Panc1 (cell line): ENCODE measurements at regions not wholly inside any gene's neighbourhood (a gene's known extent, or its start where the extent isn't known, plus 50 kb on each side); places are given as distances from the start of the nearest gene placed in this dataset.

Experiments
- ATAC-seq: fragments of 200-7000 bp; cut with Tn5 transposase; 2 replicates; pipeline ENCODE4 v1.9.1; 2020; ENCODE audit warnings: mild to moderate bottlenecking, moderate library complexity
- BruUV-seq: library from RNA; stranded (reverse); fragments of 400-500 nt; replicated peaks from 2 replicates; lab custom pipeline; 2021; lab: Mats Ljungman, UMichigan
- CTCF ChIA-PET: fragments of 300-600 bp; sonication (Branson Sonifier 250); formaldehyde crosslinking; loops from one replicate; lab custom pipeline; 2022; ENCODE audit warnings: antibody characterized with exemption; lab: Charles Lee
- POLR2A ChIA-PET: fragments of 300-600 bp; sonication (Branson Sonifier 250); formaldehyde crosslinking; loops from one replicate; lab custom pipeline; 2022; ENCODE audit warnings: antibody characterized with exemption; lab: Charles Lee
- DNase-seq: peaks from one replicate; pipeline ENCODE4 v3.0.0-alpha.2; 2010; ENCODE audit warnings: low read depth, low spot score
- H3K27ac ChIP-seq: 2 replicates; pipeline ENCODE4 v1.5.1; 2011; ENCODE audit warnings: mild to moderate bottlenecking, low read length, inconsistent platforms
- H3K27me3 ChIP-seq: fragments of 200-500 bp; sonication (Bioruptor generic); 2 replicates; pipeline ENCODE4 v1.6.0; 2014; ENCODE audit warnings: low read length, inconsistent platforms; ENCODE audit not compliant: control insufficient read depth, insufficient read depth
- H3K36me3 ChIP-seq: fragments of 200-500 bp; sonication (Bioruptor generic); 2 replicates; pipeline ENCODE4 v1.5.1; 2014; ENCODE audit warnings: inconsistent platforms, mild to moderate bottlenecking, low read length, moderate library complexity; ENCODE audit not compliant: control insufficient read depth, insufficient read depth
- H3K4me1 ChIP-seq: 2 replicates; pipeline ENCODE4 v1.5.1; 2011; ENCODE audit warnings: inconsistent platforms, mild to moderate bottlenecking, low read length, moderate library complexity; ENCODE audit not compliant: control insufficient read depth, insufficient read depth
- H3K4me3 ChIP-seq, 2 experiments: 2 replicates each; pipeline ENCODE4 v1.5.1; 2011 to 2012; ENCODE audit warnings: low read depth in 2 of 2, low read length in 2 of 2, mild to moderate bottlenecking in 2 of 2, inconsistent platforms in 1 of 2, moderate library complexity in 1 of 2
- H3K9me3 ChIP-seq: fragments of 200-500 bp; sonication (Bioruptor generic); 2 replicates; pipeline ENCODE4 v1.5.1; 2014; ENCODE audit warnings: low read depth, mild to moderate bottlenecking, inconsistent platforms, low read length, moderate library complexity; ENCODE audit not compliant: control insufficient read depth, insufficient read depth
- POLR2AphosphoS5 ChIP-seq: IDR thresholded peaks from 2 replicates; pipeline ENCODE4 v1.6.1; 2012; ENCODE audit warnings: mild to moderate bottlenecking, low read depth, low read length, moderate library complexity
- SIN3A ChIP-seq: IDR thresholded peaks from 2 replicates; pipeline ENCODE4 v1.6.1; 2012; ENCODE audit warnings: low read depth, mild to moderate bottlenecking, low read length, moderate library complexity, borderline replicate concordance; ENCODE audit not compliant: insufficient read depth
- TCF7L2 ChIP-seq: IDR thresholded peaks from 2 replicates; pipeline ENCODE4 v1.6.1; 2011; ENCODE audit warnings: mild to moderate bottlenecking, low read depth, low read length, inconsistent platforms
- in situ Hi-C: cut with HindIII; loops from 2 replicates; pipeline ENCODE4 v1.10.0; 2016; ENCODE audit warnings: low sequenced_read_pairs, low pct_unique_long_range_greater_than_20kb
- intact Hi-C: fragments of 100-400 bp; cut with micrococcal nuclease; formaldehyde crosslinking; loops from one replicate; pipeline ENCODE4 v1.10.0; 2022; ENCODE audit not compliant: unreplicated experiment
- TF ChIP-seq, protein P1 (sequence below), 2 experiments: IDR thresholded peaks; 2 replicates each; pipeline ENCODE4 v1.6.1; 2011 to 2012; ENCODE audit warnings: low read depth in 2 of 2, control low read depth in 1 of 2, low read length in 1 of 2, mild to moderate bottlenecking in 1 of 2, moderate library complexity in 1 of 2; ENCODE audit not compliant: insufficient read depth in 1 of 2
- TF ChIP-seq, protein P2 (sequence below): fragments of 450-650 bp; IDR thresholded peaks from 2 replicates; pipeline ENCODE4 v1.5.1; 2017; ENCODE audit warnings: mild to moderate bottlenecking

DNA sequence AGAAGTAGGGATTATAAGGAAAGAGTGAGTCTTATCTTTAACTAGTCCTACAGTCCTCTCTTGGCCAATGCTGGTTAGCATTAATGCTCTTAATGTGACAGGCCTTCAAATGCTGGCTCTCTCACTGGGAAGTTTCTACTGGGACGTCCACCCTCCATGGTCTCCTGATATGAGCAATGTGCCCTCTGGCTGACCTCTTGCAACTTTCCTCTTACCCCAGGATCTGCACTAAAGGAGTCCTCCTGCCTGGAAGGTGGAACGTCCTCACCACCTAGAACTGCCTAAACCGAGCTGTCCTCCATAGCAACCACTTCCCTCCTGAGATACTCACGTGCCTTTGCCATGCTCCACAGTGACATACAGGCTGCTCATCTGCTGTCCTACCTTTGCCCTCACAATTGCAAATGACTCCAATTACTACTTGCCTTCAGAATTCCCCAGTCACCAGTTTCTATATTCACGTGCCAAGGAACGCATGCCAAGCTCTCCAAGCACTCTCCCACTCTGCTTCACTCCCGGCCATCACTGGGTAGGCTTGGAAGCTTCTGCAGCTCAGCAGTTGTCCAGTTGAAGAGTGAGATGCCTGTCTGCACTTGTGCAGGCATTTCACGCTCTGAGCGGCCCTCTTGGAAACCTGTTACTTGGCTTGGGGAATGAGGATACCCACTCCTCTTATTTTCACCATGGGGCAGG, 404.7 kb downstream of the RRAGC start:
- BruUV-seq: no TSS peak
- Histone ChIP-seq H3K4me1 (no peaks in the 10 kb centered on the region), H3K36me3 (no peaks in the 10 kb centered on the region), H3K27me3 (peaks cover 2% of the 10 kb centered on the region; the same call in 1 of the 2 replicates), H3K9me3 (no peaks in the 10 kb centered on the region), H3K4me3 (no peak overlapping the region), H3K27ac (no peak overlapping the region)
- ATAC-seq (no peak), DNase-seq (no peak)
- ChIA-PET CTCF (no interaction called here), POLR2A (no interaction called here)
- intact Hi-C loops (loop anchor here (1.0 kb wide), 1 partner anchor 11 kb away; no protein-coding TSS in a partner anchor), in situ Hi-C loops (no loop called here)
- TF ChIP-seq SIN3A (no peak), POLR2AphosphoS5 (no peak), TCF7L2 (no peak)
- TF ChIP-seq, protein P1, sequence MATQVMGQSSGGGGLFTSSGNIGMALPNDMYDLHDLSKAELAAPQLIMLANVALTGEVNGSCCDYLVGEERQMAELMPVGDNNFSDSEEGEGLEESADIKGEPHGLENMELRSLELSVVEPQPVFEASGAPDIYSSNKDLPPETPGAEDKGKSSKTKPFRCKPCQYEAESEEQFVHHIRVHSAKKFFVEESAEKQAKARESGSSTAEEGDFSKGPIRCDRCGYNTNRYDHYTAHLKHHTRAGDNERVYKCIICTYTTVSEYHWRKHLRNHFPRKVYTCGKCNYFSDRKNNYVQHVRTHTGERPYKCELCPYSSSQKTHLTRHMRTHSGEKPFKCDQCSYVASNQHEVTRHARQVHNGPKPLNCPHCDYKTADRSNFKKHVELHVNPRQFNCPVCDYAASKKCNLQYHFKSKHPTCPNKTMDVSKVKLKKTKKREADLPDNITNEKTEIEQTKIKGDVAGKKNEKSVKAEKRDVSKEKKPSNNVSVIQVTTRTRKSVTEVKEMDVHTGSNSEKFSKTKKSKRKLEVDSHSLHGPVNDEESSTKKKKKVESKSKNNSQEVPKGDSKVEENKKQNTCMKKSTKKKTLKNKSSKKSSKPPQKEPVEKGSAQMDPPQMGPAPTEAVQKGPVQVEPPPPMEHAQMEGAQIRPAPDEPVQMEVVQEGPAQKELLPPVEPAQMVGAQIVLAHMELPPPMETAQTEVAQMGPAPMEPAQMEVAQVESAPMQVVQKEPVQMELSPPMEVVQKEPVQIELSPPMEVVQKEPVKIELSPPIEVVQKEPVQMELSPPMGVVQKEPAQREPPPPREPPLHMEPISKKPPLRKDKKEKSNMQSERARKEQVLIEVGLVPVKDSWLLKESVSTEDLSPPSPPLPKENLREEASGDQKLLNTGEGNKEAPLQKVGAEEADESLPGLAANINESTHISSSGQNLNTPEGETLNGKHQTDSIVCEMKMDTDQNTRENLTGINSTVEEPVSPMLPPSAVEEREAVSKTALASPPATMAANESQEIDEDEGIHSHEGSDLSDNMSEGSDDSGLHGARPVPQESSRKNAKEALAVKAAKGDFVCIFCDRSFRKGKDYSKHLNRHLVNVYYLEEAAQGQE (IDR thresholded peaks at IDR 0.05; ENCODE audit: insufficient read depth in 1 of 2, low read depth in 2 of 2, low read length in 1 of 2): no peak
- TF ChIP-seq, protein P2, sequence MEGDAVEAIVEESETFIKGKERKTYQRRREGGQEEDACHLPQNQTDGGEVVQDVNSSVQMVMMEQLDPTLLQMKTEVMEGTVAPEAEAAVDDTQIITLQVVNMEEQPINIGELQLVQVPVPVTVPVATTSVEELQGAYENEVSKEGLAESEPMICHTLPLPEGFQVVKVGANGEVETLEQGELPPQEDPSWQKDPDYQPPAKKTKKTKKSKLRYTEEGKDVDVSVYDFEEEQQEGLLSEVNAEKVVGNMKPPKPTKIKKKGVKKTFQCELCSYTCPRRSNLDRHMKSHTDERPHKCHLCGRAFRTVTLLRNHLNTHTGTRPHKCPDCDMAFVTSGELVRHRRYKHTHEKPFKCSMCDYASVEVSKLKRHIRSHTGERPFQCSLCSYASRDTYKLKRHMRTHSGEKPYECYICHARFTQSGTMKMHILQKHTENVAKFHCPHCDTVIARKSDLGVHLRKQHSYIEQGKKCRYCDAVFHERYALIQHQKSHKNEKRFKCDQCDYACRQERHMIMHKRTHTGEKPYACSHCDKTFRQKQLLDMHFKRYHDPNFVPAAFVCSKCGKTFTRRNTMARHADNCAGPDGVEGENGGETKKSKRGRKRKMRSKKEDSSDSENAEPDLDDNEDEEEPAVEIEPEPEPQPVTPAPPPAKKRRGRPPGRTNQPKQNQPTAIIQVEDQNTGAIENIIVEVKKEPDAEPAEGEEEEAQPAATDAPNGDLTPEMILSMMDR: no peak

DNA sequence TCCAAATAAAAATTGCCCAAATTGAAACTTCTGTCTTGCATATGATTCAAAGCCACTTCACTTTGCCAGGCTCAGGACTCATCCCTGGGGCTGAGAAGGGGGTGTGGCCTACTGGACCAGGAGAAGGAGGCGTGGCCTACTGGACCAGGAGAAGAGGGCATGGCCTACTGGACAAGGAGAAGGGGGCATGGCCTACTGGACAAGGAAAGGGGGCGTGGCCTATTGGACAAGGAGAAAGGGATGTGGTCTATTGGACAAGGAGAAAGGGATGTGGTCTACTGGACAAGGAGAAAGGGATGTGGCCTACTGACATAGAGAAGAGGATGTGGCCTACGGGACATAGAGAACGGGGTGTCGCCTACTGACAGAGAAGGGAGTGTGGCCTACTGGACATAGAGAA, 405.3 kb downstream of the RRAGC start:
- H3K4me3 ChIP-seq: no peak overlapping the region
- no peaks in the 10 kb centered on the region for H3K4me1 ChIP-seq
- no peaks in the 10 kb centered on the region for H3K9me3 ChIP-seq
- DNase-seq (no peak), ATAC-seq (no peak)
- H3K27ac ChIP-seq: no peak overlapping the region
- BruUV-seq: no TSS peak
- H3K36me3 ChIP-seq: no peaks in the 10 kb centered on the region
- intact Hi-C loops (loop anchor here (1.0 kb wide), 1 partner anchor 10 kb away; no protein-coding TSS in a partner anchor), in situ Hi-C loops (no loop called here)
- ChIA-PET POLR2A (no interaction called here), CTCF (no interaction called here)
- no peak for TF ChIP-seq SIN3A
- TF ChIP-seq, protein P2: no peak
- TF ChIP-seq, protein P1 (IDR thresholded peaks at IDR 0.05; ENCODE audit: insufficient read depth in 1 of 2, low read depth in 2 of 2, low read length in 1 of 2): no peak
- TF ChIP-seq TCF7L2: no peak
- TF ChIP-seq POLR2AphosphoS5: no peak
- peaks cover 2% of the 10 kb centered on the region; the same call in 1 of the 2 replicates for H3K27me3 ChIP-seq
